ENCODE measurements at regions not wholly inside any gene's neighbourhood (a gene's known extent, or its start where the extent isn't known, plus 50 kb on each side); places are given as distances from the start of the nearest gene placed in this dataset.

DNA sequence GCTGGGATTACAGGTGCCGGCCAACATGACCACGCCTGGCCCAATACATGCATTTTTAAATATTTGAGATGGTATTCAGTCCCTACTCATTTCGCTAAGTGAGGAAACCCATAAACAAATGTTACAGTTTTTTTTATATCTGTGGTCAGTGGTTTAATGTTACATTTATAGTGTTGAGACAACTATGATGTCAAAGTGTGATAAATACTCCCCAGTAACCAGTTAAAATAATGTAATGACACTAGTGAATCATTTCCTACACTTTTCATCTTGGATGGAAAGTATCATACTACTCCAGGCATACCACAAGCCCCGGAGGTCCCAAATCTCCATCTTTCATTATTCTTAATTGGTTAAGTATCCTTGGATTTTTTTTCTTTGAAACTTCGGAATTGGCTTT is 87.5 kb upstream of the KIF26B start:
- TF ChIP-seq EZH2 (IDR thresholded peaks at IDR 0.05; ENCODE audit: borderline replicate concordance, low read depth, low read length, severe bottlenecking): no peak
- TF ChIP-seq, protein P1, sequence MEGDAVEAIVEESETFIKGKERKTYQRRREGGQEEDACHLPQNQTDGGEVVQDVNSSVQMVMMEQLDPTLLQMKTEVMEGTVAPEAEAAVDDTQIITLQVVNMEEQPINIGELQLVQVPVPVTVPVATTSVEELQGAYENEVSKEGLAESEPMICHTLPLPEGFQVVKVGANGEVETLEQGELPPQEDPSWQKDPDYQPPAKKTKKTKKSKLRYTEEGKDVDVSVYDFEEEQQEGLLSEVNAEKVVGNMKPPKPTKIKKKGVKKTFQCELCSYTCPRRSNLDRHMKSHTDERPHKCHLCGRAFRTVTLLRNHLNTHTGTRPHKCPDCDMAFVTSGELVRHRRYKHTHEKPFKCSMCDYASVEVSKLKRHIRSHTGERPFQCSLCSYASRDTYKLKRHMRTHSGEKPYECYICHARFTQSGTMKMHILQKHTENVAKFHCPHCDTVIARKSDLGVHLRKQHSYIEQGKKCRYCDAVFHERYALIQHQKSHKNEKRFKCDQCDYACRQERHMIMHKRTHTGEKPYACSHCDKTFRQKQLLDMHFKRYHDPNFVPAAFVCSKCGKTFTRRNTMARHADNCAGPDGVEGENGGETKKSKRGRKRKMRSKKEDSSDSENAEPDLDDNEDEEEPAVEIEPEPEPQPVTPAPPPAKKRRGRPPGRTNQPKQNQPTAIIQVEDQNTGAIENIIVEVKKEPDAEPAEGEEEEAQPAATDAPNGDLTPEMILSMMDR (IDR thresholded peaks at IDR 0.05; ENCODE audit: extremely low read depth in 1 of 2, insufficient read depth in 1 of 2, low read depth in 1 of 2, low read length in 2 of 2): no peak
- no peak for TF ChIP-seq MYC (IDR thresholded peaks at IDR 0.05; ENCODE audit: low read depth, low read length)
- TF ChIP-seq POLR2A (IDR thresholded peaks at IDR 0.05; ENCODE audit: low read depth, low read length): no peak
- TF ChIP-seq, protein P2, sequence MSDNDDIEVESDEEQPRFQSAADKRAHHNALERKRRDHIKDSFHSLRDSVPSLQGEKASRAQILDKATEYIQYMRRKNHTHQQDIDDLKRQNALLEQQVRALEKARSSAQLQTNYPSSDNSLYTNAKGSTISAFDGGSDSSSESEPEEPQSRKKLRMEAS (IDR thresholded peaks at IDR 0.05; ENCODE audit: insufficient read depth, insufficient read length): no peak
- no peak for TF ChIP-seq POLR2AphosphoS5 (IDR thresholded peaks at IDR 0.05; ENCODE audit: insufficient read depth, low read depth, low read length)
- no peak for TF ChIP-seq FOS (IDR thresholded peaks at IDR 0.05; ENCODE audit: borderline replicate concordance, insufficient read depth, low read length)
